ENCODE measurements at regions not wholly inside any gene's neighbourhood (a gene's known extent, or its start where the extent isn't known, plus 50 kb on each side); places are given as distances from the start of the nearest gene placed in this dataset.
"Not testable (repeated sequence)": the region's sequence is repeated elsewhere in the genome, so short reads cannot be mapped to it uniquely, and the experiment has no call there.

DNA sequence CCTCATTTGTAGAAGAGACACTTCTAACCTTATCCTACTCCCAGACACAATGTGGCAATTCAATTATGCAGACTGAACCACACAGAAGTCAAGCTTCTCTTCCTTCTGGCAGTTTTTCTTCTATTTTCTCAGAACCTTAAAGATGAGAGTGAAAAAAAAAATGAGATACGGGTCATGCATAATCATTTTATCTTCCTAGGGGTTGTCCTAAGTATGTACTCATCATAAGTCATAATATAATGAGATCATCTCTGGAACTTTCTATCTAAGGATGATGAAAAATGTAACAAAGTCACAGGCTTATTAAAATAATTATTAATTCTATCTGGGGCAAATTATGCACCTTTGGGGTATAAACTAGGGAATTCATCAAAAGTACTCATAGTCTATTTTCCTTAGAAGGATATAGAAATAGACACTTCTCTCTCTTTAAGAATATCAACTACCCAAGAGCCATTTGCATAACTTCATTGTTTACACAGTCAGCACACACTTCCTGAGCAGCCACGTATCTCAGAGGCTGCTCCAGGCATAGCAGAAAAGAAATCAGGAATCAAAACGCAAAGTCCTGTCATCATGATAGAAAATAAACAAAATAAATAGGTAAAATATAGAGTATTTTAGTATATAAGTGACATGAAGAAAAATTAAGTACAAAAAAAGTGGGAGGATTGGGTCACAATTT is 345.9 kb upstream of the SPHKAP start:
- Histone ChIP-seq H3K27ac (ENCODE audit: low read depth, low read length) (no peak overlapping the region), H3K27me3 (ENCODE audit: insufficient read depth, low read length, poor library complexity, severe bottlenecking) (no peaks in the 10 kb centered on the region), H3K4me1 (ENCODE audit: insufficient read depth, low read length) (no peaks in the 10 kb centered on the region), H3K9me3 (ENCODE audit: low read length) (no peaks in the 10 kb centered on the region), H3K36me3 (ENCODE audit: insufficient read depth, low read length) (no peaks in the 10 kb centered on the region), H3K4me3 (ENCODE audit: low read length) (no peak overlapping the region)
- no peak for DNase-seq
- H3K9me3 Mint-ChIP-seq: peaks cover 0 to 7% (median 4%) of the 10 kb centered on the region in 5 donors
- H3K27me3 Mint-ChIP-seq: no peaks in the 10 kb centered on the region
- no peaks in the 10 kb centered on the region for H3K4me1 Mint-ChIP-seq
- H3K36me3 Mint-ChIP-seq: no peaks in the 10 kb centered on the region
- ChIA-PET CTCF (no interaction called here), POLR2A (no interaction called here)
- no peak overlapping the region for H3K27ac Mint-ChIP-seq
- no peak overlapping the region for H3K4me3 Mint-ChIP-seq

- no peak for DNase-seq
- no peaks in the 10 kb centered on the region for H3K36me3 Mint-ChIP-seq
- Histone ChIP-seq H3K4me1 (ENCODE audit: insufficient read depth, low read length) (no peaks in the 10 kb centered on the region), H3K27me3 (ENCODE audit: insufficient read depth, low read length, poor library complexity, severe bottlenecking) (no peaks in the 10 kb centered on the region), H3K36me3 (ENCODE audit: insufficient read depth, low read length) (no peaks in the 10 kb centered on the region), H3K27ac (ENCODE audit: low read depth, low read length) (no peak overlapping the region), H3K4me3 (ENCODE audit: low read length) (no peak overlapping the region), H3K9me3 (ENCODE audit: low read length) (no peaks in the 10 kb centered on the region)
- H3K4me1 Mint-ChIP-seq: no peaks in the 10 kb centered on the region
- no peak overlapping the region for H3K27ac Mint-ChIP-seq
- peaks cover 0 to 4% (median 4%) of the 10 kb centered on the region in 5 donors for H3K9me3 Mint-ChIP-seq
- ChIA-PET CTCF (no interaction called here), POLR2A (no interaction called here)
- no peak overlapping the region for H3K4me3 Mint-ChIP-seq
- H3K27me3 Mint-ChIP-seq: no peaks in the 10 kb centered on the region
Measured at GRCh38 chr2:228526687-228527086, 345.2 kb upstream of the SPHKAP start.

DNA sequence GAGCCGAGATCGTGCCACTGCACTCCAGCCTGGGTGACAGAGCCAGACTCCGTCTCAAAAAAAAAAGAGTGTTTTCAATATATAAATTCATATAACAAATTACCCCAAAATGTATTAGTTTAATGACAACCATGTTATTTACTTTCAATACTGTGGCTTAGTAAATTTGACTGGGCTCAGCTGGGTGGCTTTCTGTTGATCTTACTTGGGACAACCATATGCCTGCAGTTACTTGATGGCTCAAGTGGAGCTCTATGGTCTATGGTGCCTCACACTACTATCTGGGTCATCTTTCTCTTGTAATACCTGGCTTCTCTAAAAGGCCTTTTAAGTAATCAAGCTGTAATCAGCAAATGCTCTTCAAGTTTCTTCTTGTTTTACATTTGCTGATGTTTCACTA is 341.5 kb upstream of the SPHKAP start:
- Mint-ChIP-seq H3K4me3 (no peak overlapping the region), H3K27ac (no peak overlapping the region), H3K27me3 (no peaks in the 10 kb centered on the region), H3K9me3 (peaks cover 0 to 31% (median 3%) of the 10 kb centered on the region in 5 donors), H3K36me3 (no peaks in the 10 kb centered on the region), H3K4me1 (no peaks in the 10 kb centered on the region)
- no peak overlapping the region for H3K27ac ChIP-seq (ENCODE audit: low read depth, low read length)
- H3K4me3 ChIP-seq (ENCODE audit: low read length): no peak overlapping the region
- ChIA-PET POLR2A (no interaction called here), CTCF (no interaction called here)
- H3K27me3 ChIP-seq (ENCODE audit: insufficient read depth, low read length, poor library complexity, severe bottlenecking): no peaks in the 10 kb centered on the region
- no peaks in the 10 kb centered on the region for H3K9me3 ChIP-seq (ENCODE audit: low read length)
- no peaks in the 10 kb centered on the region for H3K36me3 ChIP-seq (ENCODE audit: insufficient read depth, low read length)
- H3K4me1 ChIP-seq (ENCODE audit: insufficient read depth, low read length): no peaks in the 10 kb centered on the region
- no peak for DNase-seq

- H3K27ac Mint-ChIP-seq: no peak overlapping the region
- no peaks in the 10 kb centered on the region for H3K36me3 Mint-ChIP-seq
- CTCF ChIA-PET: no interaction called here
- no peaks in the 10 kb centered on the region for H3K4me1 ChIP-seq (ENCODE audit: insufficient read depth, low read length)
- no peaks in the 10 kb centered on the region for H3K27me3 ChIP-seq (ENCODE audit: insufficient read depth, low read length, poor library complexity, severe bottlenecking)
- no peak for DNase-seq
- peaks cover 0 to 29% (median 3%) of the 10 kb centered on the region in 5 donors for H3K9me3 Mint-ChIP-seq
- H3K27me3 Mint-ChIP-seq: no peaks in the 10 kb centered on the region
- H3K9me3 ChIP-seq (ENCODE audit: low read length): no peaks in the 10 kb centered on the region
- POLR2A ChIA-PET: no interaction called here
- no peak overlapping the region for H3K4me3 Mint-ChIP-seq
- H3K27ac ChIP-seq (ENCODE audit: low read depth, low read length): no peak overlapping the region
- no peaks in the 10 kb centered on the region for H3K4me1 Mint-ChIP-seq
- no peaks in the 10 kb centered on the region for H3K36me3 ChIP-seq (ENCODE audit: insufficient read depth, low read length)
- H3K4me3 ChIP-seq (ENCODE audit: low read length): no peak overlapping the region
Measured at GRCh38 chr2:228522276-228522675, 340.8 kb upstream of the SPHKAP start.

DNA sequence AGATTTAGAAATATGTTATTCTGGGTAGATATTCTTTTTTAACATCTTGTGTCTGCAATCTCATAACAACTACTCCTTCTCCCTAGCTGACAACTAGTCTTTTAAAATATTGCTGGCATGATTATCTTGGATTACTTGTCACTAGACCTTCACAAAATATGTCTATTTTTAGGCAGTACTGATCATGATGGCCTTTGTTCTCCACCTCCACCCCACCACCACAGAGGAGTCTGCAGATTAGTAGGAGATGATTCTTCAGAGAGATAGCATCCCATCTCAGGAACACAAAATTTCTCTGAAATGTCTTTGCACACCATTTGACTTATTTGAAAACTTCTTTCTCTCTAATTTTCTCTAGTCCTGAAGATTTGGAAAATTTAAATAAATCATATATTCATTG is 338.1 kb upstream of the SPHKAP start:
- ChIA-PET CTCF (no interaction called here), POLR2A (no interaction called here)
- no peak overlapping the region for H3K4me3 ChIP-seq (ENCODE audit: low read length)
- H3K9me3 ChIP-seq (ENCODE audit: low read length): no peaks in the 10 kb centered on the region
- no peaks in the 10 kb centered on the region for H3K36me3 ChIP-seq (ENCODE audit: insufficient read depth, low read length)
- no peak for DNase-seq
- H3K4me3 Mint-ChIP-seq: no peak overlapping the region
- no peak overlapping the region for H3K27ac ChIP-seq (ENCODE audit: low read depth, low read length)
- H3K9me3 Mint-ChIP-seq: peaks cover 0 to 32% (median 9%) of the 10 kb centered on the region in 5 donors
- H3K4me1 Mint-ChIP-seq: no peaks in the 10 kb centered on the region
- H3K27me3 Mint-ChIP-seq: no peaks in the 10 kb centered on the region
- no peaks in the 10 kb centered on the region for H3K27me3 ChIP-seq (ENCODE audit: insufficient read depth, low read length, poor library complexity, severe bottlenecking)
- H3K27ac Mint-ChIP-seq: no peak overlapping the region
- H3K36me3 Mint-ChIP-seq: no peaks in the 10 kb centered on the region
- H3K4me1 ChIP-seq (ENCODE audit: insufficient read depth, low read length): no peaks in the 10 kb centered on the region

DNA sequence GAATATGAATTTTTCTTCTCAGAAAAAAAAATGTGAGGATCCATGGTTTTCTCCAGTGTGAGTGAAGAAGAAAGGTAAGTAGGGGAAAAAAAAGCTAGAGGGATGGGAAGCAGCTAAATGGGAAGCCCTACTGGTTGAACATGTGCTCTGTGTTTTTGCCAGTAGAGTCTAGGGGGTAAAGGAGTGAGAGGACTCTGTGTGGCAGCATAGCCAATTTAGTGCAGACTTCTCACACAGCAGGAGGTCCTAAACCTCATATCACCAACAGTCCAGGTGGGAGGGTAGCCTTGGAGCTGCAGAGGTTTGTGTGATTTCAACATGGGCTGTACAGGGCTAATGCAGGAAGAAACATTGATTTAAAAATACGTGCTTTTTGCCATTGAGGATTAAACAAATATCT is 334.5 kb upstream of the SPHKAP start:
- H3K4me3 ChIP-seq (ENCODE audit: low read length): no peak overlapping the region
- Mint-ChIP-seq H3K27ac (no peak overlapping the region), H3K4me3 (no peak overlapping the region), H3K9me3 (peaks cover 0 to 33% (median 9%) of the 10 kb centered on the region in 5 donors), H3K36me3 (no peaks in the 10 kb centered on the region), H3K27me3 (no peaks in the 10 kb centered on the region), H3K4me1 (no peaks in the 10 kb centered on the region)
- no peaks in the 10 kb centered on the region for H3K27me3 ChIP-seq (ENCODE audit: insufficient read depth, low read length, poor library complexity, severe bottlenecking)
- DNase-seq: no peak
- H3K4me1 ChIP-seq (ENCODE audit: insufficient read depth, low read length): no peaks in the 10 kb centered on the region
- no peaks in the 10 kb centered on the region for H3K9me3 ChIP-seq (ENCODE audit: low read length)
- POLR2A ChIA-PET: no interaction called here
- CTCF ChIA-PET: no interaction called here
- H3K27ac ChIP-seq (ENCODE audit: low read depth, low read length): no peak overlapping the region
- no peaks in the 10 kb centered on the region for H3K36me3 ChIP-seq (ENCODE audit: insufficient read depth, low read length)

DNA sequence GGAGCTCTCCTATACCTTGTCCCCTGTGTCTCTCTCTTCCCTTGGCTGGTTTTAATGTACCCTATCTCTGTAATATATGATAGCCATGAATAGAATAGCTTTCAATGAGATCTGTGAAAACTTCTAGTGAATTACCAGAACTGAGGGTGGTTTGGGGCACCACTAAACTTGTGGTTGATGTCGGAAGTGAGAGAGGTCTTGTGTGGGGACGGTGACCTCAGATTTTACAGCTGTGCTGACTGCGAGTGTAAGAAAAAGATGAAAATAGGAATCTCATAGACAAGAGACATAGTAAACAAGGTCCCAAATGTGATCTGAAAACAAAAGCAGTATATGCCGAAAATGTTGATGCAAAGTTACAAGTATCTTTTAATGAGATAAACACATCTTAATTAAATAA is 332.0 kb upstream of the SPHKAP start:
- H3K27me3 ChIP-seq (ENCODE audit: insufficient read depth, low read length, poor library complexity, severe bottlenecking); H3K4me3 ChIP-seq (ENCODE audit: low read length); H3K4me1 Mint-ChIP-seq; CTCF ChIA-PET; H3K36me3 Mint-ChIP-seq; POLR2A ChIA-PET; H3K9me3 ChIP-seq (ENCODE audit: low read length); DNase-seq; H3K27me3 Mint-ChIP-seq; H3K4me3 Mint-ChIP-seq; H3K36me3 ChIP-seq (ENCODE audit: insufficient read depth, low read length); H3K27ac ChIP-seq (ENCODE audit: low read depth, low read length); H3K4me1 ChIP-seq (ENCODE audit: insufficient read depth, low read length); H3K27ac Mint-ChIP-seq: not testable (repeated sequence)
- H3K9me3 Mint-ChIP-seq: peaks cover 0 to 17% (median 7%) of the 10 kb centered on the region in 5 donors

DNA sequence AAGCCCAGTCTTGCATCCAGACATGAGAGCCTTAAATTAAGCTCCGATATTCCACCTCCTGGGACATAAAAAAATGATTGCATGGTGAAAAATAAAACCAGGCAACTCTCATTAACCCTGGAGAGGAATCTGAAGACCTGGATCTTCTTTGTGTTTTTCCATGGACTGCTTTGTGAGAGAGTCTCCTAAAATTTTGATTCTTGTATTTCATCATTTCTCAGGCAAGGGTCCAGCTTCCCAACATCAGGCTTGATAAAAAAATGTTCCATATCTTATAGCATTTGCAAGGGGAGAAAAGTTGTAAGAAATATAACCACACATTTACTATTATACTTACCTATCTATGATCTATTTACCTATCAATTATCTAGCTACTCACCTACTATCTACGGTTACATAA is 327.5 kb upstream of the SPHKAP start:
- Histone ChIP-seq H3K27ac (ENCODE audit: low read depth, low read length) (no peak overlapping the region), H3K4me3 (ENCODE audit: low read length) (no peak overlapping the region), H3K4me1 (ENCODE audit: insufficient read depth, low read length) (no peaks in the 10 kb centered on the region), H3K36me3 (ENCODE audit: insufficient read depth, low read length) (no peaks in the 10 kb centered on the region), H3K9me3 (ENCODE audit: low read length) (no peaks in the 10 kb centered on the region), H3K27me3 (ENCODE audit: insufficient read depth, low read length, poor library complexity, severe bottlenecking) (no peaks in the 10 kb centered on the region)
- ChIA-PET CTCF (no interaction called here), POLR2A (no interaction called here)
- Mint-ChIP-seq H3K27me3 (no peaks in the 10 kb centered on the region), H3K4me3 (no peak overlapping the region), H3K9me3 (peaks cover 8 to 21% (median 14%) of the 10 kb centered on the region in 5 donors), H3K27ac (no peak overlapping the region), H3K36me3 (no peaks in the 10 kb centered on the region), H3K4me1 (no peaks in the 10 kb centered on the region)
- no peak for DNase-seq

- ChIA-PET CTCF (no interaction called here), POLR2A (no interaction called here)
- Mint-ChIP-seq H3K4me3 (no peak overlapping the region), H3K27ac (no peak overlapping the region), H3K27me3 (no peaks in the 10 kb centered on the region), H3K36me3 (no peaks in the 10 kb centered on the region), H3K9me3 (peaks cover 8 to 18% (median 14%) of the 10 kb centered on the region in 5 donors), H3K4me1 (no peaks in the 10 kb centered on the region)
- Histone ChIP-seq H3K4me1 (ENCODE audit: insufficient read depth, low read length) (no peaks in the 10 kb centered on the region), H3K4me3 (ENCODE audit: low read length) (no peak overlapping the region), H3K27me3 (ENCODE audit: insufficient read depth, low read length, poor library complexity, severe bottlenecking) (no peaks in the 10 kb centered on the region), H3K36me3 (ENCODE audit: insufficient read depth, low read length) (no peaks in the 10 kb centered on the region), H3K9me3 (ENCODE audit: low read length) (no peaks in the 10 kb centered on the region), H3K27ac (ENCODE audit: low read depth, low read length) (no peak overlapping the region)
- DNase-seq: no peak
Measured at GRCh38 chr2:228507870-228508269, 326.4 kb upstream of the SPHKAP start.

Measured in CD8-positive, alpha-beta memory T cell (primary cell).